Panc1 (cell line): ENCODE measurements at regions not wholly inside any gene's neighbourhood (a gene's known extent, or its start where the extent isn't known, plus 50 kb on each side); places are given as distances from the start of the nearest gene placed in this dataset.

ENCODE experiments used
- ATAC-seq: fragments of 200-7000 bp; cut with Tn5 transposase; 2 replicates; pipeline ENCODE4 v1.9.1; 2020; ENCODE audit warnings: mild to moderate bottlenecking, moderate library complexity
- BruUV-seq: library from RNA; stranded (reverse); fragments of 400-500 nt; replicated peaks from 2 replicates; lab custom pipeline; 2021; lab: Mats Ljungman, UMichigan
- CTCF ChIA-PET: fragments of 300-600 bp; sonication (Branson Sonifier 250); formaldehyde crosslinking; loops from one replicate; lab custom pipeline; 2022; ENCODE audit warnings: antibody characterized with exemption; lab: Charles Lee
- POLR2A ChIA-PET: fragments of 300-600 bp; sonication (Branson Sonifier 250); formaldehyde crosslinking; loops from one replicate; lab custom pipeline; 2022; ENCODE audit warnings: antibody characterized with exemption; lab: Charles Lee
- DNase-seq: peaks from one replicate; pipeline ENCODE4 v3.0.0-alpha.2; 2010; ENCODE audit warnings: low read depth, low spot score
- H3K27ac ChIP-seq: 2 replicates; pipeline ENCODE4 v1.5.1; 2011; ENCODE audit warnings: mild to moderate bottlenecking, low read length, inconsistent platforms
- H3K27me3 ChIP-seq: fragments of 200-500 bp; sonication (Bioruptor generic); 2 replicates; pipeline ENCODE4 v1.6.0; 2014; ENCODE audit warnings: low read length, inconsistent platforms; ENCODE audit not compliant: control insufficient read depth, insufficient read depth
- H3K36me3 ChIP-seq: fragments of 200-500 bp; sonication (Bioruptor generic); 2 replicates; pipeline ENCODE4 v1.5.1; 2014; ENCODE audit warnings: inconsistent platforms, mild to moderate bottlenecking, low read length, moderate library complexity; ENCODE audit not compliant: control insufficient read depth, insufficient read depth
- H3K4me1 ChIP-seq: 2 replicates; pipeline ENCODE4 v1.5.1; 2011; ENCODE audit warnings: inconsistent platforms, mild to moderate bottlenecking, low read length, moderate library complexity; ENCODE audit not compliant: control insufficient read depth, insufficient read depth
- H3K4me3 ChIP-seq, 2 experiments: 2 replicates each; pipeline ENCODE4 v1.5.1; 2011 to 2012; ENCODE audit warnings: low read depth in 2 of 2, low read length in 2 of 2, mild to moderate bottlenecking in 2 of 2, inconsistent platforms in 1 of 2, moderate library complexity in 1 of 2
- H3K9me3 ChIP-seq: fragments of 200-500 bp; sonication (Bioruptor generic); 2 replicates; pipeline ENCODE4 v1.5.1; 2014; ENCODE audit warnings: low read depth, mild to moderate bottlenecking, inconsistent platforms, low read length, moderate library complexity; ENCODE audit not compliant: control insufficient read depth, insufficient read depth
- CTCF ChIP-seq: fragments of 450-650 bp; IDR thresholded peaks from 2 replicates; pipeline ENCODE4 v1.5.1; 2017; ENCODE audit warnings: mild to moderate bottlenecking
- POLR2AphosphoS5 ChIP-seq: IDR thresholded peaks from 2 replicates; pipeline ENCODE4 v1.6.1; 2012; ENCODE audit warnings: mild to moderate bottlenecking, low read depth, low read length, moderate library complexity
- SIN3A ChIP-seq: IDR thresholded peaks from 2 replicates; pipeline ENCODE4 v1.6.1; 2012; ENCODE audit warnings: low read depth, mild to moderate bottlenecking, low read length, moderate library complexity, borderline replicate concordance; ENCODE audit not compliant: insufficient read depth
- TCF7L2 ChIP-seq: IDR thresholded peaks from 2 replicates; pipeline ENCODE4 v1.6.1; 2011; ENCODE audit warnings: mild to moderate bottlenecking, low read depth, low read length, inconsistent platforms
- in situ Hi-C: cut with HindIII; loops from 2 replicates; pipeline ENCODE4 v1.10.0; 2016; ENCODE audit warnings: low sequenced_read_pairs, low pct_unique_long_range_greater_than_20kb
- intact Hi-C: fragments of 100-400 bp; cut with micrococcal nuclease; formaldehyde crosslinking; loops from one replicate; pipeline ENCODE4 v1.10.0; 2022; ENCODE audit not compliant: unreplicated experiment
- TF ChIP-seq, protein P1 (sequence below), 2 experiments: IDR thresholded peaks; 2 replicates each; pipeline ENCODE4 v1.6.1; 2011 to 2012; ENCODE audit warnings: low read depth in 2 of 2, control low read depth in 1 of 2, low read length in 1 of 2, mild to moderate bottlenecking in 1 of 2, moderate library complexity in 1 of 2; ENCODE audit not compliant: insufficient read depth in 1 of 2

DNA sequence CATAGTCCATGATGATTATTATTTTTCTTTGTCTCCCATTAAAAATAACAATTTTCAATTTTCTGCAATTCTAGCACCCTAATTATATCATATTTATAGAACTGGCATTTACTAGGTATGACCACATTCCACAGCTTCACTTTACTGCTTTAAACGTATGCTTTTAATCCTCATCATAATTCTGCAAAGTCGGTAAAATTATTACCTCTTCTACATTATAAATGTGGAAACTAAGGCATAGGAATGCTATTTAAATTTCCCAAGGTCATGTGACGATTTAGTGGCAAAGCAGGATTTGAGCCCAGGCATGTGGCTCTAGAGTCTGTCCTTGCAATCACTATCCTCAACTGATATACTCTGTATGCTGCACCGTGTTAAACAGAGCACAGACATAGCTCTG lies 866.4 kb downstream of the EPHA4 start:
- CTCF ChIA-PET, result no interaction called here
- TF ChIP-seq SIN3A (no peak), TCF7L2 (no peak), POLR2AphosphoS5 (no peak), CTCF (no peak)
- TF ChIP-seq, protein P1, sequence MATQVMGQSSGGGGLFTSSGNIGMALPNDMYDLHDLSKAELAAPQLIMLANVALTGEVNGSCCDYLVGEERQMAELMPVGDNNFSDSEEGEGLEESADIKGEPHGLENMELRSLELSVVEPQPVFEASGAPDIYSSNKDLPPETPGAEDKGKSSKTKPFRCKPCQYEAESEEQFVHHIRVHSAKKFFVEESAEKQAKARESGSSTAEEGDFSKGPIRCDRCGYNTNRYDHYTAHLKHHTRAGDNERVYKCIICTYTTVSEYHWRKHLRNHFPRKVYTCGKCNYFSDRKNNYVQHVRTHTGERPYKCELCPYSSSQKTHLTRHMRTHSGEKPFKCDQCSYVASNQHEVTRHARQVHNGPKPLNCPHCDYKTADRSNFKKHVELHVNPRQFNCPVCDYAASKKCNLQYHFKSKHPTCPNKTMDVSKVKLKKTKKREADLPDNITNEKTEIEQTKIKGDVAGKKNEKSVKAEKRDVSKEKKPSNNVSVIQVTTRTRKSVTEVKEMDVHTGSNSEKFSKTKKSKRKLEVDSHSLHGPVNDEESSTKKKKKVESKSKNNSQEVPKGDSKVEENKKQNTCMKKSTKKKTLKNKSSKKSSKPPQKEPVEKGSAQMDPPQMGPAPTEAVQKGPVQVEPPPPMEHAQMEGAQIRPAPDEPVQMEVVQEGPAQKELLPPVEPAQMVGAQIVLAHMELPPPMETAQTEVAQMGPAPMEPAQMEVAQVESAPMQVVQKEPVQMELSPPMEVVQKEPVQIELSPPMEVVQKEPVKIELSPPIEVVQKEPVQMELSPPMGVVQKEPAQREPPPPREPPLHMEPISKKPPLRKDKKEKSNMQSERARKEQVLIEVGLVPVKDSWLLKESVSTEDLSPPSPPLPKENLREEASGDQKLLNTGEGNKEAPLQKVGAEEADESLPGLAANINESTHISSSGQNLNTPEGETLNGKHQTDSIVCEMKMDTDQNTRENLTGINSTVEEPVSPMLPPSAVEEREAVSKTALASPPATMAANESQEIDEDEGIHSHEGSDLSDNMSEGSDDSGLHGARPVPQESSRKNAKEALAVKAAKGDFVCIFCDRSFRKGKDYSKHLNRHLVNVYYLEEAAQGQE (IDR thresholded peaks at IDR 0.05; ENCODE audit: insufficient read depth in 1 of 2, low read depth in 2 of 2, low read length in 1 of 2), result no peak
- BruUV-seq, result no TSS peak
- POLR2A ChIA-PET, result no interaction called here
- H3K27me3 ChIP-seq, result no peaks in the 10 kb centered on the region
- in situ Hi-C loops (no loop called here), intact Hi-C loops (no loop called here)
- no peak for DNase-seq
- ATAC-seq, result no peak
- no peaks in the 10 kb centered on the region for H3K36me3 ChIP-seq
- H3K4me1 ChIP-seq, result no peaks in the 10 kb centered on the region
- no peak overlapping the region for H3K27ac ChIP-seq
- H3K4me3 ChIP-seq, result no peak overlapping the region
- H3K9me3 ChIP-seq, result no peaks in the 10 kb centered on the region

GRCh38 chr2:220707261-220707660 lies 864.8 kb downstream of the EPHA4 start:
- Histone ChIP-seq H3K9me3 (no peaks in the 10 kb centered on the region), H3K27ac (no peak overlapping the region), H3K4me1 (no peaks in the 10 kb centered on the region), H3K4me3 (no peak overlapping the region), H3K36me3 (no peaks in the 10 kb centered on the region), H3K27me3 (no peaks in the 10 kb centered on the region)
- intact Hi-C loops, result no loop called here
- in situ Hi-C loops, result no loop called here
- POLR2A ChIA-PET, result no interaction called here
- ATAC-seq, result no peak
- CTCF ChIA-PET, result no interaction called here
- no peak for DNase-seq
- TF ChIP-seq POLR2AphosphoS5 (no peak), CTCF (no peak), TCF7L2 (no peak), SIN3A (no peak)
- TF ChIP-seq, protein P1 (IDR thresholded peaks at IDR 0.05; ENCODE audit: insufficient read depth in 1 of 2, low read depth in 2 of 2, low read length in 1 of 2), result no peak
- BruUV-seq, result no TSS peak
